ENCODE measurements at regions not wholly inside any gene's neighbourhood (a gene's known extent, or its start where the extent isn't known, plus 50 kb on each side); places are given as distances from the start of the nearest gene placed in this dataset.
"Not testable (repeated sequence)": the region's sequence is repeated elsewhere in the genome, so short reads cannot be mapped to it uniquely, and the experiment has no call there.

- DNase-seq, result peak; percentile 43
Observed at GRCh38 chr15:87722941-87723691, 533.4 kb downstream of the NTRK3 start.

- DNase-seq, result no peak
Observed at GRCh38 chr15:87720235-87720634, 536.3 kb downstream of the NTRK3 start.

GRCh38 chr15:87716422-87716821, 540.1 kb downstream of the NTRK3 start:
- DNase-seq, result no peak

GRCh38 chr15:87715252-87715651, 541.3 kb downstream of the NTRK3 start:
- DNase-seq, result no peak

- no peak for DNase-seq
Observed at GRCh38 chr15:87713475-87713879, 543.1 kb downstream of the NTRK3 start.

- DNase-seq, result no peak
Observed at GRCh38 chr15:87712211-87712610, 544.3 kb downstream of the NTRK3 start.

GRCh38 chr15:87711026-87711425, 545.5 kb downstream of the NTRK3 start:
- DNase-seq, result no peak

GRCh38 chr15:87710406-87710805, 546.1 kb downstream of the NTRK3 start:
- no peak for DNase-seq

- no peak for DNase-seq
Observed at GRCh38 chr15:87707566-87708130, 548.9 kb downstream of the NTRK3 start.

- no peak for DNase-seq
Observed at GRCh38 chr15:87707071-87707470, 549.5 kb downstream of the NTRK3 start.

- no peak for DNase-seq
Observed at GRCh38 chr15:87706001-87706400, 550.5 kb downstream of the NTRK3 start.

GRCh38 chr15:87704276-87704675, 552.3 kb downstream of the NTRK3 start:
- DNase-seq, result no peak

GRCh38 chr15:87703327-87704111, 553.0 kb downstream of the NTRK3 start:
- no peak for DNase-seq

- DNase-seq, result no peak
Observed at GRCh38 chr15:87702270-87702669, 554.3 kb downstream of the NTRK3 start.

GRCh38 chr15:87698467-87698866, 558.1 kb downstream of the NTRK3 start:
- not testable (repeated sequence) for DNase-seq

- DNase-seq, result no peak
Observed at GRCh38 chr15:87689716-87690115, 566.8 kb downstream of the NTRK3 start.

GRCh38 chr15:87687523-87687870, 569.0 kb downstream of the NTRK3 start:
- DNase-seq, result no peak

- no peak for DNase-seq
Observed at GRCh38 chr15:87686841-87687522, 569.6 kb downstream of the NTRK3 start.

- no peak for DNase-seq
Observed at GRCh38 chr15:87686339-87686738, 570.2 kb downstream of the NTRK3 start.

- no peak for DNase-seq
Observed at GRCh38 chr15:87682527-87682926, 574.0 kb downstream of the NTRK3 start.

- no peak for DNase-seq
Observed at GRCh38 chr15:87681104-87681503, 575.4 kb downstream of the NTRK3 start.

GRCh38 chr15:87680208-87680607, 576.3 kb downstream of the NTRK3 start:
- no peak for DNase-seq

GRCh38 chr15:87675271-87675670, 581.3 kb downstream of the NTRK3 start:
- no peak for DNase-seq
